GM23248 (cell line): ENCODE measurements at regions not wholly inside any gene's neighbourhood (a gene's known extent, or its start where the extent isn't known, plus 50 kb on each side); places are given as distances from the start of the nearest gene placed in this dataset.

ENCODE experiments used
- EZH2 ChIP-seq: fragments of 200-600 bp; sonication (generic); IDR thresholded peaks from 2 replicates; pipeline ENCODE4 v1.6.1; 2018; ENCODE audit warnings: antibody characterized with exemption, mild to moderate bottlenecking; ENCODE audit not compliant: insufficient read depth, poor library complexity, severe bottlenecking
- EZH2phosphoT487 ChIP-seq: fragments of 200-600 bp; sonication (generic); IDR thresholded peaks from 2 replicates; pipeline ENCODE4 v1.6.1; 2018; ENCODE audit warnings: antibody characterized with exemption, moderate library complexity, mild to moderate bottlenecking, low read depth; ENCODE audit not compliant: insufficient read depth

DNA sequence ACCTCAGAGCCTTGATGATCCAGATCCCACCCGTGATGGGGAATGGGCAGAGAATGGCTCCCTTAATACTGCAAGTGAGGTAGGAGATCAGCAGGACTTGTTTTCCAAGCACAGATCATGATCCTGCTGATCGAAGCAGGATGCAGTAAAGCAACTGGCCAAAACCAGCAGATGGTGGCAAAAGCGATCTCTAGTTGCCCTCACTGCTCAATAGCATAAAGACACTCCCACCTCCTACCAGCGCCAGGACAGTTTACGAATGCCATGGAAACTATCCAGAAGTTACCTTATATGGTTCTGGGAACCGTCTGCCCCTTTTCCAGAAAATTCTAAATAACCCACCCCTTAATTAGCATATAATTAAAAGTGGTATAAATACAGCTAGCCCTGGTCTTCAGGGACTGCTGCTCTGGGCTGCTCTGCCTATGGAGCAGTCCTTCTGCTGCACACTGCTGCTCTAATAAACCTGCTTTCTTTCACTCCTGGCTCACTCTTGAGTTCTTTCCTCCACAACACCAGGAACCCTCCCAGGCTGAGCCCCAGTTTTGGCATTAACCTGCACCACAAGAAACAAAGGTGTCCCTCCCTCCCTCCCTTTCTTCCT is 415.8 kb downstream of the PREX1 start:
- TF ChIP-seq EZH2 (no peak), EZH2phosphoT487 (no peak)
